ENCODE measurements at regions not wholly inside any gene's neighbourhood (a gene's known extent, or its start where the extent isn't known, plus 50 kb on each side); places are given as distances from the start of the nearest gene placed in this dataset.

- TF ChIP-seq, protein P1, sequence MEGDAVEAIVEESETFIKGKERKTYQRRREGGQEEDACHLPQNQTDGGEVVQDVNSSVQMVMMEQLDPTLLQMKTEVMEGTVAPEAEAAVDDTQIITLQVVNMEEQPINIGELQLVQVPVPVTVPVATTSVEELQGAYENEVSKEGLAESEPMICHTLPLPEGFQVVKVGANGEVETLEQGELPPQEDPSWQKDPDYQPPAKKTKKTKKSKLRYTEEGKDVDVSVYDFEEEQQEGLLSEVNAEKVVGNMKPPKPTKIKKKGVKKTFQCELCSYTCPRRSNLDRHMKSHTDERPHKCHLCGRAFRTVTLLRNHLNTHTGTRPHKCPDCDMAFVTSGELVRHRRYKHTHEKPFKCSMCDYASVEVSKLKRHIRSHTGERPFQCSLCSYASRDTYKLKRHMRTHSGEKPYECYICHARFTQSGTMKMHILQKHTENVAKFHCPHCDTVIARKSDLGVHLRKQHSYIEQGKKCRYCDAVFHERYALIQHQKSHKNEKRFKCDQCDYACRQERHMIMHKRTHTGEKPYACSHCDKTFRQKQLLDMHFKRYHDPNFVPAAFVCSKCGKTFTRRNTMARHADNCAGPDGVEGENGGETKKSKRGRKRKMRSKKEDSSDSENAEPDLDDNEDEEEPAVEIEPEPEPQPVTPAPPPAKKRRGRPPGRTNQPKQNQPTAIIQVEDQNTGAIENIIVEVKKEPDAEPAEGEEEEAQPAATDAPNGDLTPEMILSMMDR (IDR thresholded peaks at IDR 0.05 in 8 of 11, conservative IDR thresholded peaks at IDR 0.05 in 3 of 11): no peak
- TF ChIP-seq POLR2A (IDR thresholded peaks at IDR 0.05) (no peak), POLR2AphosphoS5 (IDR thresholded peaks at IDR 0.05) (no peak)
These were observed 411.1 kb upstream of the RGMA start for GRCh38 chr15:93500155-93500554.

Measured in spleen (tissue), 7 donors.